NCI-H128 (cell line): ENCODE measurements at regions not wholly inside any gene's neighbourhood (a gene's known extent, or its start where the extent isn't known, plus 50 kb on each side); places are given as distances from the start of the nearest gene placed in this dataset.
"Not testable (repeated sequence)": the region's sequence is repeated elsewhere in the genome, so short reads cannot be mapped to it uniquely, and the experiment has no call there.

Experiments
- DNase-seq: peaks from one replicate; lab custom pipeline; 2025; ENCODE audit not compliant: unreplicated experiment; lab: John Stamatoyannopoulos, UW

- no peak for DNase-seq
These were observed 190.8 kb upstream of the NOX3 start for GRCh38 chr6:155646443-155646842.

- no peak for DNase-seq
These were observed 189.7 kb upstream of the NOX3 start for GRCh38 chr6:155645325-155645724.

GRCh38 chr6:155641603-155642002, 186.0 kb upstream of the NOX3 start:
- no peak for DNase-seq

- DNase-seq, result no peak
These were observed 182.6 kb upstream of the NOX3 start for GRCh38 chr6:155638200-155638599.

GRCh38 chr6:155635416-155635815, 179.8 kb upstream of the NOX3 start:
- DNase-seq, result no peak

- no peak for DNase-seq
These were observed 174.4 kb upstream of the NOX3 start for GRCh38 chr6:155630085-155630484.

- no peak for DNase-seq
These were observed 174.0 kb upstream of the NOX3 start for GRCh38 chr6:155629652-155630051.

GRCh38 chr6:155628306-155628705, 172.7 kb upstream of the NOX3 start:
- DNase-seq, result no peak

GRCh38 chr6:155627722-155628212, 172.1 kb upstream of the NOX3 start:
- DNase-seq, result not testable (repeated sequence)

- DNase-seq, result no peak
These were observed 168.0 kb upstream of the NOX3 start for GRCh38 chr6:155623450-155624178.

GRCh38 chr6:155614606-155615005, 159.0 kb upstream of the NOX3 start:
- no peak for DNase-seq

- no peak for DNase-seq
These were observed 156.1 kb upstream of the NOX3 start for GRCh38 chr6:155611742-155612141.

- DNase-seq, result no peak
These were observed 149.4 kb upstream of the NOX3 start for GRCh38 chr6:155604991-155605390.

- DNase-seq, result no peak
These were observed 143.9 kb upstream of the NOX3 start for GRCh38 chr6:155599561-155599960.

- DNase-seq, result no peak
These were observed 143.5 kb upstream of the NOX3 start for GRCh38 chr6:155599160-155599559.

GRCh38 chr6:155595284-155595683, 139.6 kb upstream of the NOX3 start:
- no peak for DNase-seq

GRCh38 chr6:155591741-155592140, 136.1 kb upstream of the NOX3 start:
- DNase-seq, result no peak

GRCh38 chr6:155589190-155589589, 133.6 kb upstream of the NOX3 start:
- no peak for DNase-seq

- DNase-seq, result no peak
These were observed 132.2 kb upstream of the NOX3 start for GRCh38 chr6:155587817-155588216.

- DNase-seq, result no peak
These were observed 130.5 kb upstream of the NOX3 start for GRCh38 chr6:155586090-155586489.

- DNase-seq, result no peak
These were observed 128.4 kb upstream of the NOX3 start for GRCh38 chr6:155584006-155584405.

GRCh38 chr6:155582016-155582991, 126.7 kb upstream of the NOX3 start:
- no peak for DNase-seq
